Choroid plexus epithelial cell (primary cell): ENCODE measurements at regions not wholly inside any gene's neighbourhood (a gene's known extent, or its start where the extent isn't known, plus 50 kb on each side); places are given as distances from the start of the nearest gene placed in this dataset.

Experiments used
- DNase-seq: peaks from one replicate; pipeline ENCODE4 v3.0.0-alpha.2; 2010; ENCODE audit warnings: low read depth
- H3K4me3 ChIP-seq: 2 replicates; pipeline ENCODE4 v1.5.1; 2011; ENCODE audit warnings: low read depth, mild to moderate bottlenecking, control low read depth, low read length, moderate library complexity
- CTCF ChIP-seq: conservative IDR thresholded peaks from 2 replicates; pipeline ENCODE4 v1.5.1; 2011; ENCODE audit warnings: low read depth, mild to moderate bottlenecking, control low read depth, inconsistent platforms, low read length, moderate library complexity

GRCh38 chr6:148166339-148166968 lies 176.2 kb upstream of the SASH1 start:
- H3K4me3 ChIP-seq = no peak overlapping the region
- DNase-seq = peak; percentile 83
- peak; percentile 62 for TF ChIP-seq CTCF

GRCh38 chr6:148169706-148170105 lies 172.9 kb upstream of the SASH1 start:
- no peak for DNase-seq
- TF ChIP-seq CTCF = no peak
- H3K4me3 ChIP-seq = no peak overlapping the region

GRCh38 chr6:148170286-148170685 lies 172.4 kb upstream of the SASH1 start:
- no peak for TF ChIP-seq CTCF
- DNase-seq = no peak
- H3K4me3 ChIP-seq = no peak overlapping the region

GRCh38 chr6:148173548-148173947 lies 169.1 kb upstream of the SASH1 start:
- no peak for DNase-seq
- H3K4me3 ChIP-seq = no peak overlapping the region
- no peak for TF ChIP-seq CTCF

- peak; percentile 53 for DNase-seq
- no peak for TF ChIP-seq CTCF
- no peak overlapping the region for H3K4me3 ChIP-seq
Observed at GRCh38 chr6:148175550-148176188, 167.0 kb upstream of the SASH1 start.

- peak; percentile 70 for DNase-seq
- H3K4me3 ChIP-seq = no peak overlapping the region
- peak; percentile 92 for TF ChIP-seq CTCF
Observed at GRCh38 chr6:148177589-148178233, 164.9 kb upstream of the SASH1 start.
